ENCODE measurements at regions not wholly inside any gene's neighbourhood (a gene's known extent, or its start where the extent isn't known, plus 50 kb on each side); places are given as distances from the start of the nearest gene placed in this dataset.

DNA sequence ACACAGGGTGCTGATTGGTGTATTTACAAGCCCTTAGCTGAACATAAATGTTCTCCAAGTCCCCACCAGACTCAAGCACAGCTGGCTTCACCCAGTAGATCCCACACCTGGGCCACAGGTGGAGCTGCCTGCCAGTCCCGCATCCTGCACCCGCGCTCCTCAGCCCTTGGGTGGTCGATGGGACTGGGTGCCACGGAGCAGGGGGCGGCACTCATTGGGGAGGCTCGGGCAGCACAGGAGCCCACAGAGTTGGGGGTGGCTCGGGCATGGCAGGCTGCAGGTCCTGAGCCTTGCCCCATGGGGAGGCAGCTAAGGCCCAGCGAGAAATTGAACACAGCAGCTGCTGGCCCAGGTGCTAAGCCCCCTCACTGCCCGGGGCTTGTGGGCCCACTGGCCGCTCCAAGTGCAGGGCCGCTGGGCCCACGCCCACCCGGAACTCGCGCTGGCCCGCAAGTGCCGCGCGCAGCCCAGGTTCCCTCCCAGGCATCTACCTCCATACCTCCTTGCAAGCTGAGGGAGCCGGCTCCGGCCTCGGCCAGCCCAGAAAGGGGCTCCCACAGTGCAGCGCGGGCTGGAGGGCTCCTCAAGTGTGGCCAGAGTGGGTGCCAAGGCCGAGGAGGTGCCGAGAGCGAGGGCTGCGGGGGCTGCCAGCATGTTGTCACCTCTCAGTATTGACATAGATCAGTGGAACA lies 442.7 kb downstream of the OCA2 start:
- TF ChIP-seq, protein P1, sequence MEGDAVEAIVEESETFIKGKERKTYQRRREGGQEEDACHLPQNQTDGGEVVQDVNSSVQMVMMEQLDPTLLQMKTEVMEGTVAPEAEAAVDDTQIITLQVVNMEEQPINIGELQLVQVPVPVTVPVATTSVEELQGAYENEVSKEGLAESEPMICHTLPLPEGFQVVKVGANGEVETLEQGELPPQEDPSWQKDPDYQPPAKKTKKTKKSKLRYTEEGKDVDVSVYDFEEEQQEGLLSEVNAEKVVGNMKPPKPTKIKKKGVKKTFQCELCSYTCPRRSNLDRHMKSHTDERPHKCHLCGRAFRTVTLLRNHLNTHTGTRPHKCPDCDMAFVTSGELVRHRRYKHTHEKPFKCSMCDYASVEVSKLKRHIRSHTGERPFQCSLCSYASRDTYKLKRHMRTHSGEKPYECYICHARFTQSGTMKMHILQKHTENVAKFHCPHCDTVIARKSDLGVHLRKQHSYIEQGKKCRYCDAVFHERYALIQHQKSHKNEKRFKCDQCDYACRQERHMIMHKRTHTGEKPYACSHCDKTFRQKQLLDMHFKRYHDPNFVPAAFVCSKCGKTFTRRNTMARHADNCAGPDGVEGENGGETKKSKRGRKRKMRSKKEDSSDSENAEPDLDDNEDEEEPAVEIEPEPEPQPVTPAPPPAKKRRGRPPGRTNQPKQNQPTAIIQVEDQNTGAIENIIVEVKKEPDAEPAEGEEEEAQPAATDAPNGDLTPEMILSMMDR (IDR thresholded peaks at IDR 0.05), result no peak
- TF ChIP-seq POLR2AphosphoS5 (IDR thresholded peaks at IDR 0.05) (no peak), POLR2A (IDR thresholded peaks at IDR 0.05) (no peak)

Data from prostate gland (tissue), 2 donors.